SW 1271 (cell line): ENCODE measurements at regions not wholly inside any gene's neighbourhood (a gene's known extent, or its start where the extent isn't known, plus 50 kb on each side); places are given as distances from the start of the nearest gene placed in this dataset.

Experiments used
- DNase-seq, 2 experiments: peaks; one replicate each; lab custom pipeline; 2025; lab: John Stamatoyannopoulos, UW

DNA sequence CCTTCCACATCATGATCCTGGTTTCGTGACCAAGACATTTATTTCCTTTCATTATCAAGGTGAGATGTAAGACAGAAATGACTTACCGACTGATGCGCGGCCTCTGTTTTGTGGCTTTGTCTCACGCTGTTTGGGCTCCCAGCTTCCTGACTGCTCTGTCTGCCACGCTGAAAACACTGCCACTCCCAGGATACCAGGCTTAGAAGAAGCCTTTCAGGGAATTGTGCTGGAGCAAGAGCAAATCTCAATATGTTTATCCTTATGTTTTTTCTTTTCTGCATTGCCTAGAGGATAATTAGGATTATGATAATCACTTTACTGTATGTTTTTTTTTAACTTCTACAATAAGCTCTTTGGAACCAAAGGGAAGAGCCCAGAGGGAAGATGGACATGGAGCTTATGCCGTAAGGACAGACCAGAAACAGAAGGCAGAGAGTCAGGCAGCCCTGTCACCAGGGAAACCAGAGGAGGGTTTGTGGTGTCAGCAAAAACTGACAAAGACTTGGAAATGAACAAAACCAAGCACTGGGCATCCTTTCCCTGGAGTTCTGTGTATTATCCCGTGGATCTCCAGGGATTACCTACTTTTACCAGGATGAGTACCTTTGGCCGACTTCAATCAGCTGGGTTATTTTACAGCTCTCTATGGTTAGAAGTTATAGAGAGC is 68.2 kb upstream of the ISX start:
- DNase-seq: no peak

DNA sequence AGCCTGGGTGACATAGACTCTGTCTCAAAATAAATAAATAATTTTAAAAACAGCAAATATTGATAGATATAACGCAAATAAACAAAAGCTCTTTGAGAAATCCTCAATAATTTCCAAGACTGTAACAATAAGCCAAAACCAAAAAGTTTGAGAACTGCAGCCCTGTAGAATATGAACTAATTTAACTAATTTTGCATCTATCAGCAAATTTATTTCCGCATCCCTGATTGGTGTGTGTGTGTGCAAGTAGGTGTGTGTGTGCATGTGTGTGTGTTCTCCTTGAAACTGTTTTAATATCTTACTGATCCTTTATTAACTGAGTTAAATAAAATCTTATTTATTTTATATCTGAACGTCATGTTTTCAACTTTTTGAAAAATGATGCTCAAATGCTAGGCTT is 67.0 kb upstream of the ISX start:
- DNase-seq: no peak

DNA sequence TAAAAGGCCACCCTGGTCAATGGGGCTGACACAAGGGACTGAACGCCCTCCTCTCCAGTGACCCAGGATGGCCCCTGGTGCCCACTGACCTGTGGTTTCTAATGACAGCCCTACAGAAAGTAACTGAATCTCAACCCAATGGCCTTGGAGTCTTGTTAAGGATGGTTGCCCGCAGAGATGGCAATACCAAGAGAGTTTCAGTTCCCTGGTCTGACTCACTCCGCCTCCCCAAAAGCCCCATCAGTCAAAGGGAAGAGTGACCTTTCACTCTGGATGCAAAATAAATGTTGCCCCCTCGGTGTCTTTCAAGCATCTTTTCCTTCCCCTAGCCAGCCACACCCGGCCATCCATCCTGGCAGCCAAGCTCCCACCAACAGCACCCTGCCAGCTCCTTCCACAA is 57.7 kb upstream of the ISX start:
- no peak for DNase-seq

DNA sequence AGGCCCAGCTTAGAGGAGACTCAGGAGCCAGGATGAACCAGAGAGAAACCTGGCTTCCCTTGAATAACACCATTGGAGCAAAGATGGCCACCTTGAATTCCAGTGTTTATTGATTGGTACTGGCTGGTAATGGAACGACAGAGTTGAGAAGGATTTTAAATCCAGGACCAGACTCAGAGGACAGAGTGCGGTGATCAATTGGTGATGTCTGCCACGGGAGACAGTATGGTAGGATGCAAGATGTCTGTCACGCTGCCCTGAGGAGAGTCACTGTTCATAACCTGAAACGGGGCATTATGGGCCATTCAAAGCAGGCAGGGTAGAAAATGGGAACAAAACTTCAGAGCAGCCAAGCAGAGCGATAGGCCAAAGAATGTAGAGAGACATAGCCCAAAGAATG is 55.4 kb upstream of the ISX start:
- DNase-seq: no peak

DNA sequence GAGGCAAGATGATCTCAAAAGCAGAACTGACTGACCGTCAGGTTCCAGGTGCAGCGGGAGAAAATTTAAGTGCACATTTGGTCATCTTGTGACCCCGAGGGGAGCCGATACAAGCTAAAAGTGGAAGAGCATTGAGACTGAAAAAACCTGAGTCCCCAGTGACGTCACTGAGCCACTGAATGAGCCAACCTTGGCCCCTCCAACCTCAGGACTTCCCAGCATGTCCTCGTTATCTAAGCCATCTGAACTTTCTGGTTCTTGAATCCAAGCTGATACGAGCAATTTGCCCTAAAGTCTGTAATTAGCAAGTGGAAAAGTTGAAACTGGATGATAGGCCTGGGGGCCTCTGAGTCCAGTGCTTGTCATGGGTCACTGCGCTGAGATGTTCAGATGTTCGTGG is 51.1 kb upstream of the ISX start:
- no peak for DNase-seq
